HEK293T (cell line): ENCODE measurements at regions not wholly inside any gene's neighbourhood (a gene's known extent, or its start where the extent isn't known, plus 50 kb on each side); places are given as distances from the start of the nearest gene placed in this dataset.

ENCODE experiments used
- ARNT ChIP-seq: fragments of 450-650 bp; IDR thresholded peaks from 2 replicates; pipeline ENCODE4 v1.6.1; 2017; ENCODE audit warnings: mild to moderate bottlenecking
- CTBP1 ChIP-seq: fragments of 450-650 bp; IDR thresholded peaks from 2 replicates; pipeline ENCODE4 v1.6.1; 2016; ENCODE audit warnings: borderline replicate concordance
- LEF1 ChIP-seq: fragments of 450-650 bp; IDR thresholded peaks from 2 replicates; pipeline ENCODE4 v1.6.1; 2017; ENCODE audit warnings: mild to moderate bottlenecking, borderline replicate concordance
- SP1 ChIP-seq: fragments of 450-650 bp; IDR thresholded peaks from 2 replicates; pipeline ENCODE4 v1.6.1; 2017
- SUZ12 ChIP-seq: fragments of 450-650 bp; IDR thresholded peaks from 2 replicates; pipeline ENCODE4 v1.6.1; 2016; ENCODE audit warnings: mild to moderate bottlenecking

DNA sequence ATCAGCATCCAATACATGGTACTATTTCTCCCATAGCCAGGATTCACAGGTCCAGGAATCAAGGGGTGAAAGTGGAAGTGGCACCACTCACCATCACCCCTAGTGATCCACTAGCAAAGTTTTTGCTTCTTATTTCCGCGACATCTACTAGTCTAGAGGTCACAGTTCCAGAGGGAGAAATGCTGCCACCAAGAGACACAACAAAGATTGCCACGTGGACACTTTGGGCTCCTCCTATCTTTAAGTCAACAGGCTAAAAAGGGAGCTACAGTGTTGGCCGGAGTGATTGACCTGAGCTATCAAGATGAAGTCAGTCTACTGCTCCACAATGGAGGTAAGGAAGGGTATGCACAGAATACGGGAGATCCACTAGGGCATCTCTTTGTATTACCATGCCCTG lies 178.2 kb downstream of the AKR1D1 start:
- TF ChIP-seq ARNT: no peak
- TF ChIP-seq LEF1: no peak
- no peak for TF ChIP-seq CTBP1
- TF ChIP-seq SP1: no peak
- no peak for TF ChIP-seq SUZ12
